HG02870 (cell line): ENCODE measurements at regions not wholly inside any gene's neighbourhood (a gene's known extent, or its start where the extent isn't known, plus 50 kb on each side); places are given as distances from the start of the nearest gene placed in this dataset.

Experiments used
- ATAC-seq: cut with Tn5 transposase; IDR thresholded peaks from one replicate; pipeline ENCODE4 v1.9.1; 2021; ENCODE audit warnings: mild to moderate bottlenecking, moderate library complexity; ENCODE audit not compliant: unreplicated experiment

GRCh38 chr6:156651486-156651885 lies 125.7 kb upstream of the ARID1B start:
- no peak for ATAC-seq

- no peak for ATAC-seq
These were observed 126.2 kb upstream of the ARID1B start for GRCh38 chr6:156650896-156651390.

GRCh38 chr6:156648616-156649015 lies 128.6 kb upstream of the ARID1B start:
- ATAC-seq, result no peak

GRCh38 chr6:156647991-156648390 lies 129.2 kb upstream of the ARID1B start:
- no peak for ATAC-seq

- no peak for ATAC-seq
These were observed 129.9 kb upstream of the ARID1B start for GRCh38 chr6:156647140-156647784.

- no peak for ATAC-seq
These were observed 130.7 kb upstream of the ARID1B start for GRCh38 chr6:156646496-156646895.

GRCh38 chr6:156645097-156645496 lies 132.1 kb upstream of the ARID1B start:
- ATAC-seq, result no peak

GRCh38 chr6:156639009-156639721 lies 138.0 kb upstream of the ARID1B start:
- no peak for ATAC-seq

- no peak for ATAC-seq
These were observed 138.6 kb upstream of the ARID1B start for GRCh38 chr6:156638581-156638980.

GRCh38 chr6:156634951-156635371 lies 142.2 kb upstream of the ARID1B start:
- no peak for ATAC-seq

- no peak for ATAC-seq
These were observed 143.1 kb upstream of the ARID1B start for GRCh38 chr6:156634048-156634447.

GRCh38 chr6:156633291-156633690 lies 143.9 kb upstream of the ARID1B start:
- ATAC-seq, result no peak

- ATAC-seq, result no peak
These were observed 146.4 kb upstream of the ARID1B start for GRCh38 chr6:156630613-156631302.

- ATAC-seq, result no peak
These were observed 148.4 kb upstream of the ARID1B start for GRCh38 chr6:156628805-156629204.

GRCh38 chr6:156627524-156627923 lies 149.7 kb upstream of the ARID1B start:
- no peak for ATAC-seq

- no peak for ATAC-seq
These were observed 155.0 kb upstream of the ARID1B start for GRCh38 chr6:156622185-156622584.

GRCh38 chr6:156620331-156620730 lies 156.8 kb upstream of the ARID1B start:
- no peak for ATAC-seq

GRCh38 chr6:156618600-156619205 lies 158.5 kb upstream of the ARID1B start:
- no peak for ATAC-seq

- no peak for ATAC-seq
These were observed 159.2 kb upstream of the ARID1B start for GRCh38 chr6:156617941-156618340.

- no peak for ATAC-seq
These were observed 159.8 kb upstream of the ARID1B start for GRCh38 chr6:156617376-156617775.

GRCh38 chr6:156616495-156616894 lies 160.7 kb upstream of the ARID1B start:
- no peak for ATAC-seq
